Activated naive CD4-positive, alpha-beta T cell treated with anti-CD3 and anti-CD28 coated beads, Interleukin-2, amount 50 U/mL, for 72 hours (primary cell): ENCODE measurements at regions not wholly inside any gene's neighbourhood (a gene's known extent, or its start where the extent isn't known, plus 50 kb on each side); places are given as distances from the start of the nearest gene placed in this dataset.
A peak's percentile ranks its signal among the peaks of the same experiment; 100 is the strongest.

Experiments used
- ATAC-seq, 2 donors: fragments of 150-1000 bp; cut with Tn5 transposase; 2 replicates each; pipeline ENCODE4 v1.10.0; 2021; ENCODE audit warnings: mild to moderate bottlenecking in 2 of 2, moderate library complexity in 2 of 2
- DNase-seq, 2 donors: peaks; one replicate each; pipeline ENCODE4 v3.0.0; 2021 to 2022; ENCODE audit warnings: low spot score in 2 of 2
- H3K27ac Mint-ChIP-seq, 2 donors: one replicate each; pipeline ENCODE4 v1.8.0; 2022; ENCODE audit warnings: mild to moderate bottlenecking in 2 of 2, mixed read lengths in 2 of 2
- H3K36me3 Mint-ChIP-seq, 2 donors: one replicate each; pipeline ENCODE4 v1.8.0; 2022; ENCODE audit warnings: mixed read lengths in 2 of 2
- H3K9me3 Mint-ChIP-seq, 2 donors: one replicate each; pipeline ENCODE4 v1.8.0; 2022; ENCODE audit warnings: mixed read lengths in 2 of 2

DNA sequence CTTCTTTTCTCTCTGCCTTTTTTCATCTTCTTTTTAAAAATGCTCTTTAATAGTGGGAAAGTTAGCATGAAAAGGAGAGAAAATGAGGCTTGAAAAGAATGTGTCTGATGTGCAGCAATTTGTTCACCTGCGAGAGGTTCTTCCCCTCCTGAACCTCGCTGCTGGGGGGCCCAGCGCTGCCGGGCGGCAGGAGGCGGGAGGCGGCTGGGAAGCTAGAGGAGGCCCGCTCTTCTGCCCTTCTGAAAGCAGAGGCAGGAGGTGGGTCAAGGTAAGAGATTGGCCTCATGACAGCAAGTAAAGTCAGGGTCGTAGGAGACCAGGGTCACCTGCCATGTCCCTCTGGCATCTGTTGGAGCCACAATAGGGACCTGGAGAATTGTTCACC is 78.6 kb upstream of the TNRC6C start:
- H3K27ac Mint-ChIP-seq = no peak overlapping the region
- no peak for DNase-seq
- peaks cover 13 to 25% of the 10 kb centered on the region in 2 donors for H3K36me3 Mint-ChIP-seq
- ATAC-seq = no peak
- H3K9me3 Mint-ChIP-seq = peaks cover 10 to 19% of the 10 kb centered on the region in 2 donors

DNA sequence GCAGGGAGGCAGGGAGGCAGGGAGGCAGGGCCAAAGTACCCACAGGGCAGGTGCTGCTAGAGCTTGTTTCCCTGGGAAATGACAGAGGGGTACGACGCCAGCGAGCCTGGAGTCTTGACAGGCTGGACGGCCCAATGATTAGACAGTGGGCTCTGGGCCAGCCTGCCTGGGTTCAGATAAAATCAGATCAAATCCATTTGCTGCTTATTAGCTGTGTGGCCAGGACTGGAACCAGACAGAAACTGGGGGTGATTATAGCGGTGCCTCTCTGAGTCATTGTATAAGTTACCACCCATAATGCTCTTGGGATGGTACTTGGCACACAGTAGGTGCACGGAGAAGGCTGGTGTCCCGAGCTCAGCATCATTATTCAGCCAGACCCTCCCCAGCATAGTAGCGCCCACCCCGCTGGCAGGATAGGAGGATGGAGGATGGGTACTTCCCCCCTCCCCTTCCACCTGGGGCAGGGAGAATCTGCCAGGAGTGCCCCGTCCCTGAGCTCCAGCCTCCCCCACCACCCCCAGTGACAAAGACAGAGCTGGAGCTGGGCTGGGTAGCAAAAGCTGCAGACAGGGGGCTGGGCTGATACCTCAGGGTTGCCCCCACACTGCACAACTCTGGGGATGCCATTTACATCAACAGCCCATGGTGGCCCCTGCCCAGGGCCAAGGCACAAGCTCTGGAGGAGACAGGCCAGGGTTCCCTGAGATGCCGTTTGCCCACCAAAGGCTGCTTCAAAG is 77.6 kb upstream of the TNRC6C start:
- Mint-ChIP-seq H3K27ac (peak overlapping the region in 1 of 2 donors; percentile 82), H3K36me3 (peaks cover 6 to 16% of the 10 kb centered on the region in 2 donors), H3K9me3 (peaks cover 4 to 11% of the 10 kb centered on the region in 2 donors)
- ATAC-seq = no peak
- no peak for DNase-seq

DNA sequence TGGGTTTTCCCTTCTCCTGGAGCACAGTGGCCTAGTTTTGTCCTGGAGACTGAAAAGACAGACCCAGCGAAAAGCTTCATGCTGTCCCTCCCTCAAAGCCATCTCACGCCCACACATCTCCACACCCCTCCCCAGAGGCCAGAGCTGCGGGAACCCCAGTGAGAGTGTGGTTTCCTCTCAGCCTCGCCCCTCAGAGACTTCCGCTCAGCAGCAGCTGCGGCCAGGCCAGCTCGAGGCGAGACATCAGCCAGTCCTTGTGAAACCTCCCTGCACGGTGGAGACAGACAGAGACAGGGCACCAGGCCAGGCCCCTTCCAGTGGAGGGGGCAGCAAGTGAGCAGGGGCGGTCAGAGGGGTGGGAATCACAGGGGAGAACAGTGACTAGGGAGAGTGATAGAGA is 77.0 kb upstream of the TNRC6C start:
- H3K27ac Mint-ChIP-seq = peak overlapping the region; percentile 82 to 90
- peaks cover 0 to 10% of the 10 kb centered on the region in 2 donors for H3K36me3 Mint-ChIP-seq
- DNase-seq (peak; percentile 60 to 84), ATAC-seq (peak; percentile 62 to 68)
- peaks cover 0 to 7% of the 10 kb centered on the region in 2 donors for H3K9me3 Mint-ChIP-seq

DNA sequence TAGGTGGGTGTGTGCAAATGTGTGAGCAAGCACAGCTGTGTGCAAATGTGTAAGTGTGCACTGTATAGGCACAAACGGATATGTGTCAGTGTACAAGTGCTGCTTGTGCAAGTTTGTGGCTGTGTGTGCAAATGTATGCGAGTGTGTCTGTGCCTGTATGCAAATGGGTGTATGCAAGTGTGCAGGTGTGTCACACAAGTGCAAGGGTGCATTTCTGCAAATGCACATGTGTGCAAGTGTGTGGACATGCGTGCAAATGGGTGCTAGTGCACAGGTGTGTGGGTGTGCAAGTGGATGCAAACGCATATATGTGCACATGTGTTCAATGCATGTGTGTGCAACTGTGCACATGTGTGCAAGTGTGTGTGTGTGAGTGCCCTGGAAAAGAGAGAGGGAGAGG is 76.5 kb upstream of the TNRC6C start:
- peaks cover 0 to 5% of the 10 kb centered on the region in 2 donors for H3K36me3 Mint-ChIP-seq

DNA sequence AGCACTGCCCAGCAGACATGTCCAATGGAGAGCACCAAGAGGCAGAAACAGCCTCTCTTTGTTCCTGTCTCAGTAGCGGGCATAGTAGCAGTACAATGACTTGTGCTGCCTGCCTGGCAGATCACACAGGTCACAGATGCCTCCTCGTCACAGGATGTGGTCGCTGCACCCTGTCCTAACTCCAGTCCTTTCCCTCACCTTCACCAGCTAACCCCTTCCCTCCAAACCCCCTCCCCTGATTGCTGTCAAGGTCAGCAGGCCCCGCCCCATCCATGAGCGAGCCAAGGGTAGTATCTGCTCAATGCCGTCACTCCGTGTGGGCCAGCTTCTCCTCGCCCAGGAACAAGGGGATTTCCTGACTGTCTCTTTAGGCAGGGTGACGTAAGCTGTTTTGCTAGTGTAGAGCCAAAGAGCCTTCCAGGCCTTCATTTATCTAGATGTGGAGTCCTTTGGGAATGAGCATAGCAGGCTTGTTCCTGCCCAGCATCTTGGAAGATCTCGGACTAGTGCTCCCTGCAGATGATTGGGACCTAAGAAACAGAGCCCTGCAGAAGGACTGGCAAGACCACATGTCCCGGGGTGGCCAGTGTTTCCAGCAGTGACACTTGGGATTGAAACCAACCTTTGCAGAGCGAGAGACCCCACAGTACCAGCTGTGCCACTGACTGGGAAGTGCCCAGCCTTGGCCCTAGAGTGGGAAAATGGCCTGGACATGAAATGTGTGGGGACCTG is 75.9 kb upstream of the TNRC6C start:
- DNase-seq (peak; percentile 67 to 89), ATAC-seq (peak; percentile 91)
- H3K36me3 Mint-ChIP-seq = no peaks in the 10 kb centered on the region
- H3K9me3 Mint-ChIP-seq = peaks cover 0 to 1% of the 10 kb centered on the region in 2 donors
- H3K27ac Mint-ChIP-seq = peak overlapping the region; percentile 82 to 87

More for the DNA sequence above, 76.5 kb upstream of the TNRC6C start:
- Mint-ChIP-seq H3K9me3 (peaks cover 0 to 7% of the 10 kb centered on the region in 2 donors), H3K27ac (peak overlapping the region in 1 of 2 donors; percentile 82)
- no peak for ATAC-seq
- DNase-seq = no peak

DNA sequence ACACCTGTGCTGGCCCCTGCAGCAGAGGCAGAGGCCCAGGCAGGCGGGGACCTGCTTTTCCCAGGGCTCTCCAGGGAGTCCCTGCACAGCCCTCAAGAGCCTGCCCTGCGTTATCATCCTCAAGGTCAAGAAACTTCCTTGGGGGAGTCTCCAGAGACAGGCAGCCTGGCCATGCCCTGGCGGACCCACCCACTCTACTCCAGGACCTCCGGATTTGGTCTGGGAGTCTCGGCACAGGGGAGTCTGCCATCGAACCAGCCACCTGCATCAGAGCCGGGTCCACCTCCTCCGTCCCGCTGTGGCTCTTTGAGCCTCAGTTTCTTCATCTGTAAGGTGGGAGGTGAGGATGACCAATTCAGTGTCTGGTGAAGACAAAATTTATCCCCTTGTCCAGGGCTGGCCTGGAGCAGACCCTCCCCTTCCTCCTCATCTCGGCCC is 75.3 kb upstream of the TNRC6C start:
- H3K36me3 Mint-ChIP-seq = no peaks in the 10 kb centered on the region

DNA sequence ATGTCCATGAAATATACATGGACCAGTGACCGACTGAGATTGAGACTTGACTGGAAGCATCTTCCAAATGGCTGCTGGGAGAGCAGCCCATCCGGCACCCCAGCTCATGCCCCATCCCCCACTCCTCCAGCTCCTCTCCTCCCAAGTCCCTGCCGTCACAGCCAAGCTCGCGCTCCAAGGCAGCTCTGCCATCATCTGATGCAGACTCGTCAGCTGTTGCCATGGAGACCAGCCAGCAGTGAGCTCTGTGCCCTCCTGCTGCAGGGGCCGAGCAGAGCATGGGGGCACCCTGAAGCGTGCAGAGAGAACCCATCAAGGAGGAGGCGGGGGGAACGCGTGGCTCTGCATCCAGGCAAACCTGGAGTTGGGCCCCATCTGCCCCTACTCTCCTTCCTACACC is 74.5 kb upstream of the TNRC6C start:
- Mint-ChIP-seq H3K27ac (peak overlapping the region in 1 of 2 donors; percentile 82), H3K36me3 (no peaks in the 10 kb centered on the region), H3K9me3 (no peaks in the 10 kb centered on the region)
- ATAC-seq (no peak), DNase-seq (no peak)

More for the DNA sequence above, 75.3 kb upstream of the TNRC6C start:
- DNase-seq (no peak), ATAC-seq (no peak)
- H3K27ac Mint-ChIP-seq = peak overlapping the region; percentile 16 to 82
- H3K9me3 Mint-ChIP-seq = no peaks in the 10 kb centered on the region

DNA sequence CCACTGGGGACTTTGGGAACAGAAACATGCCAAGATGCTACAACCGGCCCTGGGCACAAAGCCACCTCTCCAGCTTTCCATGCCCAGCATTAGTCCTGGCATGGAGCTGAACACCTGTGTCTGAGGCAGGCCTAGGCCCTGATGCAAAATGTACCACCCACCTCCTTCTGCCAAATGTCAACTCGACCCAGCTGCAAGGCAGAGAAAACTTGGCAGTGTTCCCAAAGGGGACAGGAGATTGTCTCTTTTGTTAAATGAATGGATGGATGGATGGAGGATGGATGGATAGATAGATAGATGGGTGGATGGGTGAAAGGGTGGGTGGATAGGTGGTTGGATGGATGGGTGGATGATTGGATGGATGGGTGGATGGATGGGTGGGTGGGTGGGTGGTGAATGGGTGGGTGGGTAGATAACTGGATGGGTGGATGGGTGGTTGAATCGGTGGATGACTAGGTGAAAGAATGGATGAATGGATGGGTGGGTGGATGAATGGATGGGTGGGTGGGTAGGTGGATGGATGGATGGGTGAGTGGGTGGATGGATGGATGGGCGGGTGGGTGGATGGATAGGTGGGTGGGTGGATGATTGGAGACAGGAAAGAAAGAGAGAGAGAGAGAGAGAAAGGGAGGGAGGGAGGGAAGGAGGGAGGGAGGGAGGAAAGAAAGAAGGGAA is 73.4 kb upstream of the TNRC6C start:
- ATAC-seq = no peak
- no peaks in the 10 kb centered on the region for H3K9me3 Mint-ChIP-seq
- no peak for DNase-seq
- H3K36me3 Mint-ChIP-seq = no peaks in the 10 kb centered on the region
- no peak overlapping the region for H3K27ac Mint-ChIP-seq

DNA sequence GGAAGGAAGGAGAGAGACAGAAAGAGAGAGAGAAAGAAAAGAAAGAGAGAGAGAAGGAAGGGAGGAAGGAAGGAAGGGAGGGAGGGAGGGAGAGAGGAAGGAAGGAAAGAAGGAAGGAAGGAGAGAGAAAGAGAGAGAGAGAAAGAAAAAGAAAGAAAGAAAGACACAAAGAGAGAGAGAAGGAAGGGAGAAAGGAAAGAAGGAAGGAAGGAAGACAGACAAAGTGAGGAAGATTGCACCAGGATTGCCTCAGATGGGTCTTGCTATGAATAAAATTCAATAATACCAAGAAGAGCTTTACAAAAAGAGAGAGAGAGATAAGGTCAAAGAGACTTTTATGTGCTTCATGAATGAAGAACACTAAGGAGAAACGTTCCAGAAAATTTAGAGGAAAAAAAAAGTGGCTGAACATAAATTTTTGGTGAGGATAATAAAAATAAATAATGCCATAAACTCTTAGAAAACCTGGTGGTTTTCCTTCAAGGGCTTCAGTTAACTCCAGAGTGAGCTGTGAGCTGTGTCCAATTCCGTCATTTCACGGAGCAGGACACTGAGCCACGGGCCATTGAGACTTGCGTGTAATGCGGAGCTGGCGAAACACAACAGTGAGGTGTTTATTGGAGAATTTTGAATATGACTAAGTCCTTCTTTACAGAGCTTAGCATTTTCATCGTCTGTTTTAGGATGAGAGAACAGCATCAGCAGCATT is 72.7 kb upstream of the TNRC6C start:
- Mint-ChIP-seq H3K27ac (no peak overlapping the region), H3K36me3 (no peaks in the 10 kb centered on the region)

DNA sequence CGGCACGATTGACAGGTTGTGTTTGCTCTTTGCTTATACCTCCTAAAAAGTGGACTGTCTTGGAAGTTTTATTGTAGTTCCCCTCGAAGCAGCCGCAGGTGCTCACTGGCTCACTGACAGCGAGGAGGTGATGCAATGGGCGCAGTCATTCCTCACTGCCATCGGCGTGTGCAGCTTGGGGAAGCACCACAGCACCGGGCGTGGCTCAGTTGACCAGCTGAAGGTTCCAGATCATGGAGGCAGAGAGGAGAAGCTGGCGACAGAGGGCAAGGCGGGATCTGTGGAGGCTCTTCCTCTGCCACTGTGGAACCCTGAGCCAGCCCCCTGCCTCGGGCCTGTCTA is 72.1 kb upstream of the TNRC6C start:
- no peak overlapping the region for H3K27ac Mint-ChIP-seq
- ATAC-seq (no peak), DNase-seq (no peak)
- H3K36me3 Mint-ChIP-seq = no peaks in the 10 kb centered on the region
- H3K9me3 Mint-ChIP-seq = no peaks in the 10 kb centered on the region

More for the DNA sequence above, 72.7 kb upstream of the TNRC6C start:
- H3K9me3 Mint-ChIP-seq = no peaks in the 10 kb centered on the region
- DNase-seq (no peak), ATAC-seq (no peak)

DNA sequence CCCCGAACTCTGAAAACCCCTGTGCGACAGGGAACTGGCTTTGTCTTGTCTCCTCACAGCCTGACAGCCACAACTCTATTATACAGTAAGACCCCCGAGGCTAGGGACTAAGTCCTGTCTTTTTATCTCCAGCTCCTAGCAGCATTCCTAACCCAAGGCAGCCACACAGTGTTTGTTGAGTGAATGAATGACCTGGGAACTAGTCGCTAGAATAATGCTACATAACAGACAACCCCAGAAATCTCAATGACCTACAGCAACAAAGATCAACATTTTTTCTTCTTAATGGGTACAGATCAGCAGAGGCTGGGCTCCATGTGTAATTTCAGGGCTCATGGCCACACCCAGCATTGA is 71.4 kb upstream of the TNRC6C start:
- ATAC-seq (no peak), DNase-seq (no peak)
- H3K9me3 Mint-ChIP-seq = no peaks in the 10 kb centered on the region
- no peaks in the 10 kb centered on the region for H3K36me3 Mint-ChIP-seq
- H3K27ac Mint-ChIP-seq = peak overlapping the region in 1 of 2 donors; percentile 83

DNA sequence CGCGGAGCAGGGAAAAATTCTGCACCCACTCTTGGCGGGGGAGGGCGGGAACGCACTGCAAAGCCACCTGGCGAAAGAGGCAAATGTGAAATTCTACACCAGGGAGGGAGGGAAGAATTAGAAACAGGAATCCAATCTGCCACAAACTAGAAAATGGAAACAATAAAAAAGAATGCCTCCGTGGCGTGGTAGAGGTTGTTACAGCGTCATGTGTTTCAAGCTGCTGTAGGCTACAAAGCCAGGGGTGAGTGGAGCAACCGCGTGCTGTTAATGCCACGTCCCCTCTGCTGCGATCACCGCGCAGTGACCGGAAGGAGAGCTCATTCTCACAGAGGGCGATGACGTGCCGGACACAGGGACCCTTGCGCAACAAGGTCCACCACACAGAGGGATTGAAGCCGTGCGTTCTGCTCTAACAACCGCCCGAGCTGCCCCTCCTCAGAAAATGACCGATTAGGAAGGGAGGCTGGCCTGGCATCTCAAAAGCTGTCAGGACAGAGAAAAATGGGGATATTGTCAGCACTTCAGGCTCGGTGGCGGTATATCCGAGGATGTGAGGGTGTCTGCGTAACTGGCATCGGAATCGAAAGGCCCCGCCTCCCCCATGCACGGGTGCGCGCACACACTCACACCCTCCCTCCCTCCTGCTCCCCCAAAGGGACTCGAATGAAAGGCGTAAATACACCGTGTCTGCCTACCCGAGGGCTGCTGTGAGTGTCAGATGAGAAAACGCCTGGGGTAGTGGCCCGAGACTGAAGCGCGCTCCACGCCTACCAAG is 70.8 kb upstream of the TNRC6C start:
- H3K27ac Mint-ChIP-seq = peak overlapping the region in 1 of 2 donors; percentile 83

DNA sequence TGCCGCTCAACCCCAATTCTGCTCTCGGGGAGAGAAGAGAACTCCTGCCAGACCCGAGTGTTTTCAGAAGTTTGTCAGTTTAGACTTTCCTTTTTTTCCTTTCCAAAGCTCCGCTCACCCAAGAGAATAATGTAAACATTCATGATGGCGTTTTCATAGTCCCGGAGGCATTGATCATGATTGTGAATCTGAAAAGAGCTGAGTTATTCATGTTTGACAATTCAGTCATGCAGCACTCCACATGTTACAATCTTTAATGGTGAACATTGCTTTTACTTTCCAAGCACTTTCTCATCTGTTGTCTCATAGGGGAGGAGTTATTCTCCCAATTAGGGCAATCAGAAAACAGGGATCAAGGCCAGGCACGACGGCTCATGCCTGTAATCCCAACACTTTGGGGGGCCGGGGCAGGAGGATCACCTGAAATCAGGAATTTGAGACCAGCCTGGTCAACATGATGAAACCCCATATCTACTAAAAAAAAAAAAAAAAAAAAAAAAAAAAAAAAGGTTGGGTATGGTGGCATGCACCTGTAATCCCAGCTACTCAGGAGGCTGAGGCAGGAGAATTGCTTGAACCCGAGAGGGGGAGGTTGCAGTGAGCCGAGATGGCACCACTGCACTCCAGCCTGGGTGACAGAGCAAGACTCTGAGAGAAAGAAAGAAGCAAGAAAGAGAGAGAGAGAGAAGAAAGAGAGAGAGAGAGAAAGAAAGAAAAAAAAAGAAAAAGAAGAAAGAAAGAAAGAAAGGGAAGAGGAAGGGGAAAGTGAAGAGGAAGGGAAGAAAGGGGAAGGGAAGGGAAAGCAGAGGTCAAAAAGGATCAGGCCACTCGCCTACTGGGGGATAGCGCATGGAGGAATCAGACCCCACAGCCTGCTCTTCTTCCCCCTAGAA is 70.0 kb upstream of the TNRC6C start:
- Mint-ChIP-seq H3K27ac (peak overlapping the region in 1 of 2 donors; percentile 83), H3K9me3 (no peaks in the 10 kb centered on the region), H3K36me3 (no peaks in the 10 kb centered on the region)
- ATAC-seq = peak; percentile 24 to 27
- no peak for DNase-seq

More for the DNA sequence above, 70.8 kb upstream of the TNRC6C start:
- Mint-ChIP-seq H3K36me3 (no peaks in the 10 kb centered on the region), H3K9me3 (no peaks in the 10 kb centered on the region)
- peak; percentile 80 to 86 for ATAC-seq
- peak in 1 of 2 donors; percentile 41 for DNase-seq

DNA sequence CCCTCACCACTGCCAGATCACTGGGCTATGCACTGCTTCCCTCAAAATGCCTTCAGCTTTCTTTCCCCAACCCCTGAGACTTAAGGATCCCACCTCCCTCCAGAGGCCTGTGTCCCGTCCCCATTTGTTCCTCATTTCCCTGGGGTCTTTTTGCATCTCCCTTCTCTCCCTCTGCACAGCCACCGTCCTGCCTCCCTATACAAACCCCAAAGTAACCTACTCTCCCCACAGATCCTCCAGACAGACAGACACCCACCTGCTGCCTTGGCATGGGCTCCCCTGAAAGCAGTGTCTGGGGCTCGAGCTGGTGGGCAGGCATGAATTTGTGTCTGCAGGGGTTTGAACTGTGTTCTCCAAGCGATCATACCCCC is 69.4 kb upstream of the TNRC6C start:
- DNase-seq = no peak
- H3K36me3 Mint-ChIP-seq = no peaks in the 10 kb centered on the region
- H3K27ac Mint-ChIP-seq = no peak overlapping the region
- no peak for ATAC-seq
- H3K9me3 Mint-ChIP-seq = no peaks in the 10 kb centered on the region
